T-cell (primary cell): ENCODE measurements at regions not wholly inside any gene's neighbourhood (a gene's known extent, or its start where the extent isn't known, plus 50 kb on each side); places are given as distances from the start of the nearest gene placed in this dataset.

ENCODE experiments used
- ATAC-seq, 4 experiments: fragments of 200-7000 bp in 3 of 4; fragments of 150-1000 bp in 1 of 4; cut with Tn5 transposase; replicated peaks in 1 of 4; 1 replicate in 3 of 4; 2 replicates in 1 of 4; pipeline ENCODE4 v1.10.0; 2021; ENCODE audit warnings: moderate library complexity in 3 of 4, mild to moderate bottlenecking in 2 of 4, moderate number of reproducible peaks in 1 of 4
- CTCF ChIA-PET, 2 donors: fragments of 300-600 bp; sonication (Branson Sonifier 250); formaldehyde crosslinking; loops; one replicate each; lab custom pipeline; 2022; ENCODE audit warnings: antibody characterized with exemption in 2 of 2; lab: Charles Lee
- POLR2A ChIA-PET, 2 donors: fragments of 300-600 bp; sonication (Branson Sonifier 250); formaldehyde crosslinking; loops; one replicate each; lab custom pipeline; 2022; ENCODE audit warnings: antibody characterized with exemption in 2 of 2; lab: Charles Lee
- DNase-seq, 35 experiments: peaks; one replicate each; pipeline versions ENCODE4 v3.0.0 to v3.0.0-alpha.2; 2013 to 2023
- H3K27ac ChIP-seq: one replicate; pipeline ENCODE4 v1.5.1; 2013; ENCODE audit warnings: low read length
- H3K27me3 ChIP-seq, 2 experiments: replicated peaks in 1 of 2; 1 replicate in 1 of 2; 2 replicates in 1 of 2; pipeline versions ENCODE4 v1.6.1 to v1.7.0; 2013; ENCODE audit warnings: low read length in 1 of 2, mixed read lengths in 1 of 2; ENCODE audit not compliant: control insufficient read depth in 2 of 2, insufficient read depth in 2 of 2; ENCODE audit errors: extremely low read depth in 1 of 2
- H3K36me3 ChIP-seq, 2 donors: 1 replicate in 1 of 2; 2 replicates in 1 of 2; pipeline versions ENCODE4 v1.6.1 to v1.7.0; 2013; ENCODE audit warnings: low read length in 1 of 2; ENCODE audit not compliant: control insufficient read depth in 2 of 2, insufficient read depth in 1 of 2; ENCODE audit errors: extremely low read depth in 1 of 2
- H3K4me1 ChIP-seq, 2 experiments: 1 replicate in 1 of 2; 2 replicates in 1 of 2; pipeline versions ENCODE4 v1.6.1 to v1.7.0; 2013; ENCODE audit warnings: low read length in 2 of 2, mixed read lengths in 1 of 2; ENCODE audit not compliant: insufficient read depth in 2 of 2, control insufficient read depth in 1 of 2; ENCODE audit errors: extremely low read depth in 1 of 2
- H3K4me3 ChIP-seq, 2 donors: 1 replicate in 1 of 2; 2 replicates in 1 of 2; pipeline versions ENCODE4 v1.5.1 to v1.7.0; 2013; ENCODE audit warnings: mild to moderate bottlenecking in 2 of 2, low read length in 1 of 2, moderate library complexity in 1 of 2; ENCODE audit not compliant: control insufficient read depth in 1 of 2; ENCODE audit errors: extremely low read depth in 1 of 2
- H3K9me3 ChIP-seq: 2 replicates; pipeline ENCODE4 v1.7.0; 2013
- H3K27ac Mint-ChIP-seq, 2 donors: one replicate each; pipeline ENCODE4 v1.8.0; 2020 to 2021; ENCODE audit warnings: mild to moderate bottlenecking in 2 of 2, mixed read lengths in 2 of 2
- H3K27me3 Mint-ChIP-seq, 2 donors: one replicate each; pipeline ENCODE4 v1.8.0; 2021 to 2022; ENCODE audit warnings: mixed read lengths in 2 of 2
- H3K36me3 Mint-ChIP-seq: one replicate; pipeline ENCODE4 v1.8.0; 2021; ENCODE audit warnings: mixed read lengths
- H3K4me1 Mint-ChIP-seq, 3 donors: one replicate each; pipeline ENCODE4 v1.8.0; 2020 to 2022; ENCODE audit warnings: mixed read lengths in 3 of 3, mild to moderate bottlenecking in 1 of 3
- H3K4me3 Mint-ChIP-seq, 3 donors: one replicate each; pipeline ENCODE4 v1.8.0; 2020 to 2022; ENCODE audit warnings: mild to moderate bottlenecking in 3 of 3, mixed read lengths in 3 of 3, moderate library complexity in 3 of 3
- H3K9me3 Mint-ChIP-seq, 3 donors: one replicate each; pipeline ENCODE4 v1.8.0; 2020 to 2022; ENCODE audit warnings: mixed read lengths in 3 of 3
- WGBS: methylation state at CpG from one replicate; pipeline ENCODE4 v1.1.5; 2013; ENCODE audit warnings: missing lambda C conversion rate; ENCODE audit not compliant: insufficient coverage; 5-methylcytosine and 5-hydroxymethylcytosine counted together

GRCh38 chr2:220296174-220296573, 668.7 kb downstream of the SLC4A3 start:
- no peak for DNase-seq
- H3K9me3 Mint-ChIP-seq = peaks cover 0 to 3% (median 0%) of the 10 kb centered on the region in 3 donors
- H3K9me3 ChIP-seq = no peaks in the 10 kb centered on the region
- H3K4me1 Mint-ChIP-seq = no peaks in the 10 kb centered on the region
- POLR2A ChIA-PET = no interaction called here
- CTCF ChIA-PET = no interaction called here
- H3K4me1 ChIP-seq = no peaks in the 10 kb centered on the region
- ATAC-seq = no peak
- H3K36me3 Mint-ChIP-seq = no peaks in the 10 kb centered on the region
- no peaks in the 10 kb centered on the region for H3K27me3 ChIP-seq
- no peak overlapping the region for H3K4me3 ChIP-seq
- no peaks in the 10 kb centered on the region for H3K27me3 Mint-ChIP-seq
- H3K4me3 Mint-ChIP-seq = no peak overlapping the region
- no CpG with 5 or more reads among the region's 2 CpGs for WGBS
- no peak overlapping the region for H3K27ac ChIP-seq
- no peaks in the 10 kb centered on the region for H3K36me3 ChIP-seq
- no peak overlapping the region for H3K27ac Mint-ChIP-seq

- ChIA-PET CTCF (no interaction called here), POLR2A (no interaction called here)
These were observed 669.7 kb downstream of the SLC4A3 start for GRCh38 chr2:220297093-220297492.

GRCh38 chr2:220300806-220301205, 673.4 kb downstream of the SLC4A3 start:
- H3K4me1 Mint-ChIP-seq = no peaks in the 10 kb centered on the region
- H3K9me3 Mint-ChIP-seq = peaks cover 0 to 3% (median 0%) of the 10 kb centered on the region in 3 donors
- no peaks in the 10 kb centered on the region for H3K36me3 Mint-ChIP-seq
- no CpG with 5 or more reads among the region's 3 CpGs for WGBS
- no peak overlapping the region for H3K4me3 ChIP-seq
- H3K9me3 ChIP-seq = no peaks in the 10 kb centered on the region
- H3K4me1 ChIP-seq = no peaks in the 10 kb centered on the region
- no peak overlapping the region for H3K27ac Mint-ChIP-seq
- no peak overlapping the region for H3K4me3 Mint-ChIP-seq
- no peaks in the 10 kb centered on the region for H3K27me3 Mint-ChIP-seq
- ATAC-seq (no peak), DNase-seq (no peak)
- POLR2A ChIA-PET = no interaction called here
- CTCF ChIA-PET = no interaction called here
- H3K27me3 ChIP-seq = no peaks in the 10 kb centered on the region
- H3K36me3 ChIP-seq = no peaks in the 10 kb centered on the region
- no peak overlapping the region for H3K27ac ChIP-seq

More at GRCh38 chr2:220297093-220297492, 669.7 kb downstream of the SLC4A3 start:
- H3K36me3 Mint-ChIP-seq = no peaks in the 10 kb centered on the region
- no peaks in the 10 kb centered on the region for H3K4me1 Mint-ChIP-seq
- no peak overlapping the region for H3K27ac ChIP-seq
- H3K27me3 ChIP-seq = no peaks in the 10 kb centered on the region
- H3K36me3 ChIP-seq = no peaks in the 10 kb centered on the region
- no peak for DNase-seq
- no peak overlapping the region for H3K4me3 Mint-ChIP-seq
- H3K27me3 Mint-ChIP-seq = no peaks in the 10 kb centered on the region
- ATAC-seq = no peak
- no CpG with 5 or more reads among the region's 2 CpGs for WGBS
- H3K9me3 ChIP-seq = no peaks in the 10 kb centered on the region
- H3K4me3 ChIP-seq = no peak overlapping the region
- no peak overlapping the region for H3K27ac Mint-ChIP-seq
- no peaks in the 10 kb centered on the region for H3K4me1 ChIP-seq
- peaks cover 0 to 3% (median 0%) of the 10 kb centered on the region in 3 donors for H3K9me3 Mint-ChIP-seq

- ChIA-PET CTCF (no interaction called here), POLR2A (no interaction called here)
- ATAC-seq = no peak
- WGBS = no CpG with 5 or more reads among the region's 1 CpG
- no peak overlapping the region for H3K4me3 Mint-ChIP-seq
- no peak for DNase-seq
- H3K27me3 Mint-ChIP-seq = no peaks in the 10 kb centered on the region
- H3K4me1 ChIP-seq = no peaks in the 10 kb centered on the region
- H3K4me3 ChIP-seq = no peak overlapping the region
- no peaks in the 10 kb centered on the region for H3K36me3 ChIP-seq
- no peak overlapping the region for H3K27ac Mint-ChIP-seq
- H3K36me3 Mint-ChIP-seq = no peaks in the 10 kb centered on the region
- H3K9me3 ChIP-seq = no peaks in the 10 kb centered on the region
- no peaks in the 10 kb centered on the region for H3K4me1 Mint-ChIP-seq
- no peak overlapping the region for H3K27ac ChIP-seq
- H3K9me3 Mint-ChIP-seq = peaks cover 0 to 3% (median 0%) of the 10 kb centered on the region in 3 donors
- no peaks in the 10 kb centered on the region for H3K27me3 ChIP-seq
These were observed 675.3 kb downstream of the SLC4A3 start for GRCh38 chr2:220302756-220303155.

- ChIA-PET POLR2A (no interaction called here), CTCF (interaction anchor here in 1 of 2 donors (0.7 kb wide), 1 partner anchor 141 kb away, joined by 3 read pairs; no protein-coding TSS in a partner anchor)
- Histone ChIP-seq H3K4me1 (no peaks in the 10 kb centered on the region), H3K27ac (no peak overlapping the region), H3K36me3 (no peaks in the 10 kb centered on the region), H3K27me3 (no peaks in the 10 kb centered on the region), H3K4me3 (no peak overlapping the region), H3K9me3 (no peaks in the 10 kb centered on the region)
- no peak for DNase-seq
- 83% methylated on average over 1 of the region's 1 CpG for WGBS
- H3K27me3 Mint-ChIP-seq = no peaks in the 10 kb centered on the region
- H3K9me3 Mint-ChIP-seq = peaks cover 0 to 5% (median 0%) of the 10 kb centered on the region in 3 donors
- ATAC-seq = no peak
- no peak overlapping the region for H3K4me3 Mint-ChIP-seq
- no peak overlapping the region for H3K27ac Mint-ChIP-seq
- no peaks in the 10 kb centered on the region for H3K36me3 Mint-ChIP-seq
- H3K4me1 Mint-ChIP-seq = no peaks in the 10 kb centered on the region
These were observed 681.8 kb downstream of the SLC4A3 start for GRCh38 chr2:220309215-220309614.

GRCh38 chr2:220310451-220310861, 683.0 kb downstream of the SLC4A3 start:
- H3K9me3 ChIP-seq = no peaks in the 10 kb centered on the region
- no peak overlapping the region for H3K27ac Mint-ChIP-seq
- no peaks in the 10 kb centered on the region for H3K36me3 Mint-ChIP-seq
- POLR2A ChIA-PET = no interaction called here
- H3K27ac ChIP-seq = no peak overlapping the region
- DNase-seq (no peak), ATAC-seq (no peak)
- H3K4me3 ChIP-seq = no peak overlapping the region
- no CpG with 5 or more reads among the region's 1 CpG for WGBS
- H3K27me3 Mint-ChIP-seq = no peaks in the 10 kb centered on the region
- H3K9me3 Mint-ChIP-seq = peaks cover 0 to 5% (median 0%) of the 10 kb centered on the region in 3 donors
- no peaks in the 10 kb centered on the region for H3K4me1 ChIP-seq
- H3K4me3 Mint-ChIP-seq = no peak overlapping the region
- H3K4me1 Mint-ChIP-seq = no peaks in the 10 kb centered on the region
- H3K27me3 ChIP-seq = no peaks in the 10 kb centered on the region
- H3K36me3 ChIP-seq = no peaks in the 10 kb centered on the region
- CTCF ChIA-PET = interaction anchor here in 1 of 2 donors (0.6 kb wide), 1 partner anchor 245 kb away, joined by 3 read pairs; no protein-coding TSS in a partner anchor
